Progenitor cell of endocrine pancreas (in vitro differentiated cells): ENCODE measurements at regions not wholly inside any gene's neighbourhood (a gene's known extent, or its start where the extent isn't known, plus 50 kb on each side); places are given as distances from the start of the nearest gene placed in this dataset.

ENCODE experiments used
- DNase-seq: peaks from one replicate; pipeline ENCODE4 v3.0.0; 2021; ENCODE audit warnings: low spot score; ENCODE audit not compliant: unreplicated experiment
- H3K27ac Mint-ChIP-seq: 2 replicates; pipeline ENCODE4 v1.8.0; 2021; ENCODE audit warnings: mild to moderate bottlenecking, moderate library complexity, mixed read lengths
- H3K27me3 Mint-ChIP-seq: 2 replicates; pipeline ENCODE4 v1.8.0; 2021; ENCODE audit warnings: mixed read lengths
- H3K36me3 Mint-ChIP-seq: 2 replicates; pipeline ENCODE4 v1.8.0; 2022; ENCODE audit warnings: mixed read lengths; ENCODE audit not compliant: insufficient read depth
- H3K4me1 Mint-ChIP-seq: 2 replicates; pipeline ENCODE4 v1.8.0; 2021; ENCODE audit warnings: low read depth, mixed read lengths
- H3K4me3 Mint-ChIP-seq: 2 replicates; pipeline ENCODE4 v1.8.0; 2021; ENCODE audit warnings: low read depth, mild to moderate bottlenecking, moderate library complexity, mixed read lengths
- H3K9me3 Mint-ChIP-seq: 2 replicates; pipeline ENCODE4 v1.8.0; 2021; ENCODE audit warnings: low read depth, mixed read lengths
- CTCF ChIP-seq: fragments of 200-600 bp; sonication (generic); IDR thresholded peaks from one replicate; pipeline ENCODE4 v1.5.0; 2021; ENCODE audit warnings: antibody characterized with exemption, mild to moderate bottlenecking; ENCODE audit not compliant: unreplicated experiment

DNA sequence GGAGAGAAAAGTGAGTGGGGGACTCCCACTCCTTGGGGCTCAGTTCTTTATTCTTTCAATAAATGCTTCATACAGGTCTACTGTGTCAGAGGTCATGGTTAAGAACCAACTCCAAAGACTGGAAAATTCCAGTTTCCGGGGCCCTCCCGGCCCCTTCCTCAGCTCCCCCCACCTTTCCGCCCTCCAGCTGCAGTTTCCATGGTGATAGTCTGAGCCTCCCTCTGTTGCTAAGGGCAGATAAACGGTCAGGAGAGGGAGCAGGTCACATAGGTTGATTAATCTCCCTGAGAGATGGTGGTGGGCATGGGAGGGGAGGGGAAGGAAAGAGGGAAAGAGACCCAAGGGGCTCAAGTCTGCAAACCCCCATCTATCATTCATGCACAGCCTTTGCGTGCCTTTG is 131.5 kb upstream of the USP29 start:
- no peaks in the 10 kb centered on the region for H3K27me3 Mint-ChIP-seq
- no peaks in the 10 kb centered on the region for H3K4me1 Mint-ChIP-seq
- peaks cover 55% of the 10 kb centered on the region for H3K9me3 Mint-ChIP-seq
- peaks cover 13% of the 10 kb centered on the region for H3K36me3 Mint-ChIP-seq
- DNase-seq, result no peak
- no peak for TF ChIP-seq CTCF
- no peak overlapping the region for H3K27ac Mint-ChIP-seq
- no peak overlapping the region for H3K4me3 Mint-ChIP-seq

DNA sequence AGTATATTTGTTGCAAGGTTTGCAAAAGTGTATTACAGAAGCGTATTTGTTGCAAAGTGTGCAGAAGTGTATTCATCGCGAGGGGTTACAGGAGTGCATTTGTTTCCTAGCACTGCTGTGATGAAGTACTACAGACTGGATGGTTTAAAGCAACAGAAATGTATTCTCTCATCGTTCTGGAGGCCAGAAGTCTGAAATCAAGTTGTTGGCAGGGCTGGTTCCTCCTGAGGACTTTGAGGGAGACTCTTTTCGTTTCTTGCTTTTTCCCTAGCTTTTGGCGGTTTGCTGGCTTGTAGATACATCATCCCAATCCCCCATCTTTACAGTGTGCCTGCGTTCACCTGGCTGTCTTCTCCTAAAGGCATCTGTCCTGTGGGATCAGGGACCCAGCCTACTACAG is 127.9 kb upstream of the USP29 start:
- H3K4me1 Mint-ChIP-seq, result no peaks in the 10 kb centered on the region
- peaks cover 45% of the 10 kb centered on the region for H3K9me3 Mint-ChIP-seq
- no peak for TF ChIP-seq CTCF
- H3K27me3 Mint-ChIP-seq, result no peaks in the 10 kb centered on the region
- H3K36me3 Mint-ChIP-seq, result peaks cover 13% of the 10 kb centered on the region
- DNase-seq, result no peak
- no peak overlapping the region for H3K27ac Mint-ChIP-seq
- no peak overlapping the region for H3K4me3 Mint-ChIP-seq

DNA sequence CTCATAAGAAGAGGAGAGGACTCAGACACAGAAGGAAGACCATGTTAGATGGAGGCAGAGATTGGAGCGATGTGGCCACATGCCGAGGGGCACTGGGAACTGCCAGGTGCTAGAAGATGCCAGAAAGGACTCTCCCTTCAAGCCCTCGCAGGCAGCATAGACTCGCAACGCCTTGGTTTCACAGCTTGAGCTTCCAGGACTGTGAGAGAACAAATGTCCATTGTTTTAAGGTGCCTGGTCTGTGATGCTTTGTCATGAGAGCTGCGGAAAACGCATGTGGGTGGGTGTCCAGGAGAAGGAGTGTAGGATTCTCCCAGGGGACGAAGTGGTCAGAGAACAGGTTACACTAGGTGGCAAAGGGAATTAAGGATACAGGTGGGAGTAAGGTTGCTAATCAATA is 125.9 kb upstream of the USP29 start:
- H3K4me1 Mint-ChIP-seq, result no peaks in the 10 kb centered on the region
- peaks cover 12% of the 10 kb centered on the region for H3K36me3 Mint-ChIP-seq
- no peak overlapping the region for H3K4me3 Mint-ChIP-seq
- peaks cover 43% of the 10 kb centered on the region for H3K9me3 Mint-ChIP-seq
- TF ChIP-seq CTCF, result no peak
- H3K27me3 Mint-ChIP-seq, result no peaks in the 10 kb centered on the region
- H3K27ac Mint-ChIP-seq, result no peak overlapping the region
- DNase-seq, result no peak

DNA sequence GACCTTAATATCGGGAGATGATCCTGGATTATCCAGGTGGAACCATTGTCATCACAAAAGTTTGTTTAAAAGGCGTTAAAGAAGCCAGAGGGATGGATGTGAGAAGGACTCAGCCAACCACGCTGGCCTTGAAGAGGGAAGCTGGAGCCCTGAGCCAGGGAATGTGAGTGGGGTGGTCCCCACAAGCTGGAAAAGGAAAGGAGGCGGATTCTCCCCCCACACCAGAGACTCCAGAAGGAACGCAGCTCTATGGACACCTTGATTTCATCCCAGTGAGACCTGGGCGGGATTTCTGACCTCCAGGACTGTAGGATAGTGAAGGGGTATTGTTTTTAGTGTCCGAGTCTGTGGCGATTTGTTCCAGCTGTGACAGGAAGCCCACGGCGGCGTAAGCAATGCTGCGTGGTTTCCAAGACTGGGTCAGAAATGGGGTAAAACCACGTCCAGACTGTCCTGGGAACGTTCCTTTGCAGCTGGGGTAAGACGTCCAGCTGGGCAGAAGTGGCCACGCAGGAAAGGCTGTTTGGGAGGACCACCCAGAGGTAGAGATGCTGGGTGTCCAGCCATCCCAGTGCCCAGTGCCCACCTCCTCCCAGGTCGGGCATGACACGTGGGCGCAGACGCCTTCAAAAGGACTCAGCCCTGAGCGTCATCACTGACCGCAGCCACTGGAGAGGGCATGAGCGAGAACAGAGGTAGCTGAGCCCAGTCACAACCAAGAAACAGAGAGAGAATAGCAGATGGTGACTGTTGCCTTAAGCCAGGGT is 125.4 kb upstream of the USP29 start:
- H3K27ac Mint-ChIP-seq, result no peak overlapping the region
- H3K9me3 Mint-ChIP-seq, result peaks cover 40% of the 10 kb centered on the region
- H3K36me3 Mint-ChIP-seq, result peaks cover 9% of the 10 kb centered on the region

GRCh38 chr19:56995303-56995702 is 124.5 kb upstream of the USP29 start:
- Mint-ChIP-seq H3K27me3 (no peaks in the 10 kb centered on the region), H3K4me1 (no peaks in the 10 kb centered on the region), H3K27ac (no peak overlapping the region), H3K36me3 (peaks cover 8% of the 10 kb centered on the region), H3K4me3 (no peak overlapping the region), H3K9me3 (peaks cover 31% of the 10 kb centered on the region)
- TF ChIP-seq CTCF, result no peak
- no peak for DNase-seq

More for the DNA sequence above, 125.4 kb upstream of the USP29 start:
- Mint-ChIP-seq H3K4me3 (no peak overlapping the region), H3K4me1 (no peaks in the 10 kb centered on the region), H3K27me3 (no peaks in the 10 kb centered on the region)
- no peak for TF ChIP-seq CTCF
- no peak for DNase-seq
